Raji (cell line): ENCODE measurements at regions not wholly inside any gene's neighbourhood (a gene's known extent, or its start where the extent isn't known, plus 50 kb on each side); places are given as distances from the start of the nearest gene placed in this dataset.

Experiments used
- POLR2A ChIP-seq: IDR thresholded peaks from 2 replicates; pipeline ENCODE4 v1.6.1; 2011; ENCODE audit warnings: low read depth, low read length, control low read depth; ENCODE audit not compliant: insufficient read depth

GRCh38 chr6:156455847-156456246 is 321.3 kb upstream of the ARID1B start:
- TF ChIP-seq POLR2A: no peak

GRCh38 chr6:156454867-156455266 is 322.3 kb upstream of the ARID1B start:
- no peak for TF ChIP-seq POLR2A

GRCh38 chr6:156451726-156452125 is 325.5 kb upstream of the ARID1B start:
- no peak for TF ChIP-seq POLR2A

GRCh38 chr6:156451088-156451487 is 326.1 kb upstream of the ARID1B start:
- no peak for TF ChIP-seq POLR2A

- TF ChIP-seq POLR2A: no peak
These were observed 326.8 kb upstream of the ARID1B start for GRCh38 chr6:156450421-156450820.

- no peak for TF ChIP-seq POLR2A
These were observed 327.6 kb upstream of the ARID1B start for GRCh38 chr6:156449569-156449968.

GRCh38 chr6:156449128-156449527 is 328.1 kb upstream of the ARID1B start:
- no peak for TF ChIP-seq POLR2A

- TF ChIP-seq POLR2A: no peak
These were observed 328.6 kb upstream of the ARID1B start for GRCh38 chr6:156448579-156448978.

- TF ChIP-seq POLR2A: no peak
These were observed 336.5 kb upstream of the ARID1B start for GRCh38 chr6:156440688-156441087.

- TF ChIP-seq POLR2A: no peak
These were observed 338.7 kb upstream of the ARID1B start for GRCh38 chr6:156438350-156438923.

GRCh38 chr6:156437121-156437879 is 339.9 kb upstream of the ARID1B start:
- no peak for TF ChIP-seq POLR2A

GRCh38 chr6:156434795-156435190 is 342.4 kb upstream of the ARID1B start:
- no peak for TF ChIP-seq POLR2A

GRCh38 chr6:156434049-156434794 is 343.0 kb upstream of the ARID1B start:
- TF ChIP-seq POLR2A: no peak

GRCh38 chr6:156432543-156432942 is 344.6 kb upstream of the ARID1B start:
- no peak for TF ChIP-seq POLR2A

- TF ChIP-seq POLR2A: no peak
These were observed 346.8 kb upstream of the ARID1B start for GRCh38 chr6:156430386-156430785.

GRCh38 chr6:156427345-156427744 is 349.8 kb upstream of the ARID1B start:
- no peak for TF ChIP-seq POLR2A
